SKM-1 treated with dmso at 0.1 percent for 144 hours (cell line): ENCODE measurements at regions not wholly inside any gene's neighbourhood (a gene's known extent, or its start where the extent isn't known, plus 50 kb on each side); places are given as distances from the start of the nearest gene placed in this dataset.
"Not testable (repeated sequence)": the region's sequence is repeated elsewhere in the genome, so short reads cannot be mapped to it uniquely, and the experiment has no call there.

Experiments used
- DNase-seq: peaks from one replicate; lab custom pipeline; 2025; ENCODE audit not compliant: unreplicated experiment; lab: John Stamatoyannopoulos, UW

- no peak for DNase-seq
Measured at GRCh38 chr4:138804711-138805110, 210.9 kb upstream of the NOCT start.

DNA sequence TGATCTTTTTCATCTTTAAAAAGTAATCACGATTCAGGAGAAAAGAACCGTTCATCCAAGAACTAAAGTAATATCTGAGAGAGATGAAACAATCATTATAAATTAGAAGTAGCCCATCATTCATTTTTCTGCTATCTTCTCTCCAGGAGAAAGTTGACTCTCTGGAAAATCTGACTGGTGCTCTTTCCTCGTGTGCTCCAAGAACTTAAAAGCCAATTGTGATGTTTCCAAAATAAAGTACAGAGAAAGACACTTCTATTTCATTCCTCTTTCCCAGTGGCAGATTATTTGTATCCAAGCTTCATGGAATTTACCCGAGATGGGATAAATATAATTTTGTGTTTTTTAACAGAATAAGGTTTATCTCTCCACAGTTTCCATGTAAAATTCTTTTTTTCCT, 212.5 kb upstream of the NOCT start:
- DNase-seq: no peak

DNA sequence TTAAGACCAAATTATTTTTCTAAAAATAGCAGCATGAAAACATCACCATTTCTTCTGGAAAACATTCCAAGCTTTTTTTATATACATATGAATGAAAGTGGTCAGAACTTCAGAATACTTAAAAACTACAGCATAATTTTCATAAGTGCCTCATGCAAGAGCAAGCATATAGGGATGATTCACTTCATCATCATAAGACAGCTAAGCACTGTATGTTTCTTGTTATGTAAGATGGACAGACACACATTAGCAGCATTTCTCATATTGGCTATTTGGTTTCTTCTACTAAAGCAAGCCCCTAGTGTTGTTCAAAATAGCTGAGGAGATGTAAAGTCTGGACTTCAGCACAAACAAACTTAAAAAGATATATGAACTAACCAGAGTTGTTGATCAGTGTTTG, 213.1 kb upstream of the NOCT start:
- DNase-seq: no peak

DNA sequence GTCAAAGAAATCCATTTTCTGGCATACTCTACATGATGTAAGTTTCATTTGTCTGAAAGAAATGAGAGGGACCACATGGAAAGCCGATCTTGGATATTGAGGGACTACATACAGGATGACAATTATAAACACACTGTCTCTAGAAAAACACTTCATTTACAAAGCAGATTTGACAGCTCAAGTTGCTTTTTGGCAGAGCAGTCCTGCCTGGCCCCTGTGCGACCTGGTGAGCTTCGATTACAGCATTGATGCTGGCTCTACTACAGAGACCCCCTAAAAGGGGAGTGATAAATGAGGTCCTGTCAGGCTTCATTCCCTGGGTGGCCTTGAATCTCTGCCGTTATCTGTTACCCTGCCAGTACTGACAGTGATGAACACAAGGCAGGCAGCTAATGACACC, 215.2 kb upstream of the NOCT start:
- DNase-seq: no peak

DNA sequence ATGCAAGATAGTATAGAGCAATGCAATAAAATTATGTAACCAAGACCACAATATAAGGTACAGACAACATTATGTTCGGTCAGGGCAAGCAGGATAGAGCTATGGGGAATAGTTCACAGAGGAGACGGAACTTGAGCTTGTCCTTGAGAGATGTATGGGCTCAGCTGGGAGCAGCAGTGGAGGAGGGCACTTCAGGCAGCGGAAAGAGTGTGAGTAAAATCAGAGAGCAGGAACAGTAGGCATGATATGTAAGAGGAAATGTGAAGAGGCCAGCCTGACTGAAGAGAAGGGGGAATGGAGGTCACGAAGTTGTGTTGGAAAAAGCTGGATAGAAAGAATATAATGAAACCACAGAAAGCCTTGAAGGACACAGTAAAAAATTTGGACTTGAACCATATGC, 217.2 kb upstream of the NOCT start:
- DNase-seq: no peak

DNA sequence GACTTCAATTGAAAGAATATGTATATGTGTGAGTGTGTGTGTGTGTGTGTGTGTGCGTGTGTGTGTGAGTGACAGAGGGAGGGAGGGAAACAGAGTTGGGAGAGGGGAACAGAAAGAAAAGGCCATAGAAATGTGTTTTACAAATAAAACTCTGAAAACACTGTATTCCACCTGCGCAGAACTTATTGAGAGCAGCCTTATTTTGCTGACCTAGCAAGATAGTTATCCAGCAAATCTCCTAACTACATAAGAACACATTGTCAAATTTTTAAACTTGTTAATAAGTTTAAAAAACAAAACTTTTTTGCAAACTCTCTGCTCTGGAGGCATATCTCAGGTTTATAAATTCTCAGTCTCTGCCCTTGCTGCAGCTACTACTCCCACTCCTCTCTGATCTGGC, 217.9 kb upstream of the NOCT start:
- DNase-seq: no peak

- DNase-seq: no peak
Measured at GRCh38 chr4:138796761-138797160, 218.8 kb upstream of the NOCT start.

DNA sequence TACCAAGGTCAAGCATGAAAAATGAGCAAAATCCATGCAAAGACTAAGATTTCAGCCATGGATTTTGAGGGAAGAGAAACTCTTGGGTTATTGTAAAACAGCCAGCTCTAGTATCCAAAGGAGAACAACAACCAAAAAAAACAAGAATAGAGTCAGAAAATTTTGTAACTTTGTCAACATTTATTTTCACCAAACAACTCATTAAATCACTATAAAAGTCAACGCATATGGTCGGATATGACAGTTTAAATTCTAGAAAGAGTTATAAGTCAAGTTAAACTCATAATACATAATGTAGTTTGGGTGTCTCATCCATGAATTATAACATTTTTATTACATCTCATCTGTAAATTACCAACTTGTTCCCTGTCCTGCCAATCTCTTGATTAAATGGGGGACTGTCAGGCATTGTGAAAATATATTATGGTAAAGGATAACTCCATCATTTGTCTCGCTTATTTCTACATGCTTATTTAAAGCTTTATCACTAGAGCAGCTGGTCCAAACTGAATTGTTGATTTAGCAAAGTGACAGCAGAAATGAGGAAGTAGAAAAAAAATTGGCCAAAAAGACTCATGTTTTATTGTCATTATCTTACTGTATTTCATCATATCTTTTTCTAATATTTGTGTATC, 224.8 kb upstream of the NOCT start:
- no peak for DNase-seq

DNA sequence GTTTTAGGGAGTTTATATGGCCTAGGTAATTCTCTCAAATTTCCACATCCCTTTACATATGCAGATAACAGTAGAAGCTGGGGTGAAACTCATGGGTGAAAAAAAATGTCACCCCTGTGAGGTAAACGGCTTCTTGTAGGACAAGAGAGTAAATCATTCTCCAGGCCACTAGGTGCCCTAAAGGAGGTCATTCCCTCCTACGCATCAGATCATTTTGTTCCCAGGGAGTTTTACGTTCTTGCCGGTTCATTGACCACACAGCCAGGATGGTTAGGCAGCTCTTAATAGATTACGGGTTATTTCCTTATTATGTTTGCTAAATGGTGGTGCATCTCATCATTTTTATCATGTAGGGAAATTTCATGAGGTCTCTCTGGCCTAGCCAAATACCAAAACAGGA, 225.8 kb upstream of the NOCT start:
- no peak for DNase-seq

GRCh38 chr4:138788857-138789256, 226.7 kb upstream of the NOCT start:
- DNase-seq: no peak

DNA sequence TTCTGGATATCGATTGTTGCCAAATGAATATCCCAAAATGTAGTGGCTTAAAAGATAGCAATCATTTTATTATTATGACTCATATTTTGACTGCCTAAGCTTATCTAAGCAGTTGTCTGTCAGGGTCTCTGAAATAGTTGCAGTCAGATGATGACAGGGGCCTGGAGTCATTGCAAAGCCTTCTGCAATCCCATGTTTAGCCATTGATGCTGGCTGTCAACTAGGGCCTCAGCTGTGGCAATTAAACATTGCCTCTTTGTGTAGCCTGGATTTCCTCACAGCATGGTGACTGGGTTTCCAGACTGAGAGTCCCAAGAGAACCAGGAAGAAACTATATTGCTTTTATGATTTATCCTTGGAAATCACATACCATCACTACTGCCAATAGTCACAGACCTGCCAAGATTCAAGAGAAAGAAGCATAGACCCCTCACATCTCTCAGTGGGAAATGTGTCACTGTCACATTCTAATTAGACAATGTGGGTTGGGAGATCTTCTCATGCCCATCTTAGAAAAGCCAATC, 227.3 kb upstream of the NOCT start:
- DNase-seq: no peak

DNA sequence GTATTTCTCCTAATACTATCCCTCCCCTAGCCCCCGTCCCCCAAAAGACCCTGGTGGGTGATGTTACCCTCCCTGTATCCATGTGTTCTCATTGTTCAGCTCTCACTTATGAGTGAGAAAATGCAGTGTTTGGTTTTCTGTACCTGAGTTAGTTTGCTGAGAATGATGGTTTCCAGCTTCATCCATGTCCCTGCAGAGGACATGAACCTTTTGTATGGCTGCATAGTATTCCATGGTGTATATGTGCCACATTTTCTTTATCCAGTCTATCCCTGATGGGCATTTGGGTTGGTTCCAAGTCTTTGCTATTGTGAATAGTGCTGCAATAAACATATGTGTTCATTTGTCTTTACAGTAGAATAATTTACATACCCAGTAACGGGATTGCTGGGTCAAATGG, 235.8 kb upstream of the NOCT start:
- not testable (repeated sequence) for DNase-seq

GRCh38 chr4:138775890-138776289, 239.7 kb upstream of the NOCT start:
- DNase-seq: peak; percentile 82

GRCh38 chr4:138775489-138775888, 240.1 kb upstream of the NOCT start:
- no peak for DNase-seq

GRCh38 chr4:138774940-138775339, 240.6 kb upstream of the NOCT start:
- DNase-seq: no peak

GRCh38 chr4:138774125-138774524, 241.5 kb upstream of the NOCT start:
- DNase-seq: not testable (repeated sequence)

DNA sequence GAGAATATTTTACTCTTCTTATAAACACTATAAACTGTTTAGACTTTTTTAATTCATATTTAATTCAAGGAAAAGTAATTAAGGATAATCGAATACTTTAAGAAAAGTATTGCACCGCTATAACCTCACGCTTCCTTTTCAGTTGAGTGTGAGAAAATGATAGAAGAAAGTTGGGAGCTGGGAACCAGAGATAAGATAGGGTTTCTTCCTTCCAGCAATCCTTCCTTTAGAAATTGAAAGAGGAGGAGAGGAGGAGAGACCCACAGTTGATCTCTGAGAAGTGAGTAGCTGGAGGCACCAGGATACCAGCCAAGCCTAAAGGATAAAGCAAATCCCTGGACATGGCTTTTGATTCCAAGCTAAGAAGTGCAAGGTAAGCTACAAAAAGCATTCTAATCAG, 242.3 kb upstream of the NOCT start:
- DNase-seq: no peak

DNA sequence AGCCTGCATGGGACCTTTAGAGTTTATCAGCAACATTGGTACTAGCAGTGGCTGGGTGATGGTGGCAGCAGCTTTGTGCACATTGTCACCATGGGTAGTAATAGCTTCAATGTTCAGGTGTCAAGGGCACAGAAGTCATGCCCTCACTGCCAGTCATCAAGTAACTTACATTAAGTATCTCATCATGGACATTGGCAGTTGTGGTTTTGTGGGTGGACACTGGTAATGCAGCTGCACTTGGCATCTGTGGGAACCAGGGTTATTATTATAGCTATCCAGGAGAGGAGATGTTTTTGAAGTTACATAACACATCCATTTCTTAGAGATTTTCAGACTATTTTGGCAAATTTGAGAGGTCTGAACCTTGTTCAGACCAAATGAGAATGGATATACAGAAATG, 243.2 kb upstream of the NOCT start:
- DNase-seq: no peak

DNA sequence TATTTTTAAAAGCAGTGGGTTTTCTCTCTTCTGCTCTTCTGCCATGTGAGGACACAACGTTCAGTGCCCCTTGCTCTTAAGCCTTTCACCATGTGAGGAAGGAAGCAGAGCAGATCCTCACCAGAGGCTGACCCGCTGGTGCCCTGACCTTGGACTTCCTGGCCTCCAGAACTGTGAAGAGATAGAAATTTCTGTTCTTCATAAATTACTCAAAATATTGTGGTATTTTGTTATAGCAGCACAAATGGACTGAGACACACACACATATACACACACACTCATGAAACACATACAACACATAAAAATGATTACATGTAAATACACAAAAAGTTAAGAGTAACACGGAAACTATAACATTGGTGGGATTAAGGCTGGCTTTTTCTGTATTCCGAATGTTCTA, 244.8 kb upstream of the NOCT start:
- DNase-seq: no peak

DNA sequence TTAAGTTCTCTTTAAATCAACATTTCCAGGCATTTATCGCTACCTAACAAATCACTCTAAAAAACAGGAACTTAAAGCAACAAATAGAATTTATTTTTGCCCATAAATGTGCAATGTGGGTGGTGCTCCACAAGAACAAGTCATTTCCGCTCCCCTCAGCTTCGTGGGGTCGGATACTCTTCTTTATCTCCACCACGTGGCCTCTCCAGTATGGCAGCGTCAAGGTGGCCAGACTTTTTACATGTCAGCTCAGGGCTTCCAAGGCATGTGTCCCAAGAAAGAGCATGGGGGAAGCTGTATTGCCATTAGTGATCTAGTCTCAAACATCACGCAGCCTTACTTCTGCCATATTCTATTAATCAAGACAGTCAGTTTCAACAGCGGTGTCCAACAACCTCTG, 249.2 kb upstream of the NOCT start:
- no peak for DNase-seq

DNA sequence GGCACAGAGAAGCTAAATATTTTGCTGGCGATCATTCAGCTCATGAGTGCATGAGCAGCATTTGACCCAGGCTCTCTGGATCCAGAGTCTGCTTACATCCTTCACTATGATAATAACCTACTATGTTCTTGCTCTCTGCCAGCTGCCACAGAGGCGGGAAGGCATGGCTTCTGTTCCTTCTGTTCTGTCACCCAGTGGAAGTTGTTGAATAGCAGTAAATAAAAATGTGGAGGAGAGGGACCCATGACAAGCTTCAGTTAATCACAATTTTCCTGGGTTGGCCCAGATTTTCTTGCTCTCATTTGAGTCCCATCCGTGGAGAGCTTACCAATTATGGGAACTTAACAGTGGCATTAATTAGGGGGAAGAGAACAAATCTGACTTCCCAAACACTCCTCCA, 250.1 kb upstream of the NOCT start:
- no peak for DNase-seq

DNA sequence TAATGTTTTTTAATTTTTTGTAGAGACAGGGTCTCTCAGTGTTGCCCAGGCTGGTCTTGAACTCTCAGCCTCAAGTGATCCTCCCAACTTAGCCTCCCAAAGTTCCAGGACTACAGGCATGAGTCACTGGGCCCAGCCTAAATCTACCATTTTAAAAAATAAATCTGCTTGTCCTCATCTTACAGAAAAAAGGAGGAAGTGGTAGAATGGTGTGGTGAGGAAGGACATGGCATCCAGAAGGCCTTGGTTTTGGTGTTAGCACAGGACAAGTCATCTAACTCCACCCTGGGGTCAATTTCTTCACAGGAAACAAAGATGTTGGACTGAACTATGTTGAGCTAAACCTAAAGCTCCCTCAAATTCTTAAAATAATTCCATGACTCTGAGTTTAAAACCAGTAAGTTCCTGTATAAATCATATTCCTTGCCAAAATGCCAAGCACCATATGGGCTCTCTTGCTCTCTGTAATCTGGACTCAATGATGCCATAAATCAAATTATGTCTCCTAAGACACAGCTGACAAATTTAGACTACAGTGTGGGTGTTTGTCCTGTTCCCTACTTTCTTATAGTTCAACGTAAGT, 253.9 kb upstream of the NOCT start:
- peak; percentile 58 for DNase-seq

DNA sequence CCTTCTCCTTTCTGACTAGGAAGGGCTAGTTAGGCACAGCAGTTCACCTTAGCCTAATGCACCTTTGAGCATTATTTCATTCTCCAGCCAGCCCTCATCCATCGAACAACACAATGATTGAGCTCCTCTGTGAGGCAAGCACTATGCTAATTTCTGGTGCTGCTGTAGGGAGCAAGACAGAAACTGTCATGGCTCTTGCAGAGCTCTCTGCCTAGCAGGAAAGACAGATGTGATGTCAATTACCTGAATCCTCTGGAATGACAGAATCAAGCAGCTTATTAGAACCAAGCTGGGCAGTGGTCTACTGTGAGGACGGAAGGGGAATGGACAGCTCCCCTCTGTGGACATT, 256.1 kb upstream of the NOCT start:
- no peak for DNase-seq
